DMS114 treated with DMSO at 0.1 percent for 48 hours (cell line): ENCODE measurements at regions not wholly inside any gene's neighbourhood (a gene's known extent, or its start where the extent isn't known, plus 50 kb on each side); places are given as distances from the start of the nearest gene placed in this dataset.

Experiments used
- DNase-seq: peaks from one replicate; lab custom pipeline; 2025; ENCODE audit not compliant: unreplicated experiment; lab: John Stamatoyannopoulos, UW

- DNase-seq = no peak
Measured at GRCh38 chr11:131118247-131118646, 202.0 kb upstream of the SNX19 start.

- DNase-seq = no peak
Measured at GRCh38 chr11:131121426-131122333, 205.4 kb upstream of the SNX19 start.

GRCh38 chr11:131122448-131122847, 206.2 kb upstream of the SNX19 start:
- no peak for DNase-seq

GRCh38 chr11:131129474-131129873, 213.2 kb upstream of the SNX19 start:
- DNase-seq = no peak

GRCh38 chr11:131135611-131136010, 219.3 kb upstream of the SNX19 start:
- no peak for DNase-seq

- DNase-seq = no peak
Measured at GRCh38 chr11:131136486-131136885, 220.2 kb upstream of the SNX19 start.

- no peak for DNase-seq
Measured at GRCh38 chr11:131137046-131137445, 220.8 kb upstream of the SNX19 start.

GRCh38 chr11:131138731-131139130, 222.5 kb upstream of the SNX19 start:
- no peak for DNase-seq

- DNase-seq = no peak
Measured at GRCh38 chr11:131145791-131146190, 224.6 kb upstream of the NTM start.

GRCh38 chr11:131146827-131147490, 223.5 kb upstream of the NTM start:
- DNase-seq = no peak

- DNase-seq = no peak
Measured at GRCh38 chr11:131154351-131154750, 216.1 kb upstream of the NTM start.

GRCh38 chr11:131157678-131158077, 212.7 kb upstream of the NTM start:
- no peak for DNase-seq

- no peak for DNase-seq
Measured at GRCh38 chr11:131160846-131161245, 209.6 kb upstream of the NTM start.

- no peak for DNase-seq
Measured at GRCh38 chr11:131163613-131164012, 206.8 kb upstream of the NTM start.

- no peak for DNase-seq
Measured at GRCh38 chr11:131165036-131165435, 205.4 kb upstream of the NTM start.

- DNase-seq = no peak
Measured at GRCh38 chr11:131168839-131169713, 201.3 kb upstream of the NTM start.

GRCh38 chr11:131172011-131172410, 198.4 kb upstream of the NTM start:
- no peak for DNase-seq

- DNase-seq = no peak
Measured at GRCh38 chr11:131178020-131178419, 192.4 kb upstream of the NTM start.

GRCh38 chr11:131178596-131178995, 191.8 kb upstream of the NTM start:
- DNase-seq = no peak

- no peak for DNase-seq
Measured at GRCh38 chr11:131179836-131180235, 190.6 kb upstream of the NTM start.

GRCh38 chr11:131185915-131186314, 184.5 kb upstream of the NTM start:
- no peak for DNase-seq
